ENCODE measurements at regions not wholly inside any gene's neighbourhood (a gene's known extent, or its start where the extent isn't known, plus 50 kb on each side); places are given as distances from the start of the nearest gene placed in this dataset.

DNA sequence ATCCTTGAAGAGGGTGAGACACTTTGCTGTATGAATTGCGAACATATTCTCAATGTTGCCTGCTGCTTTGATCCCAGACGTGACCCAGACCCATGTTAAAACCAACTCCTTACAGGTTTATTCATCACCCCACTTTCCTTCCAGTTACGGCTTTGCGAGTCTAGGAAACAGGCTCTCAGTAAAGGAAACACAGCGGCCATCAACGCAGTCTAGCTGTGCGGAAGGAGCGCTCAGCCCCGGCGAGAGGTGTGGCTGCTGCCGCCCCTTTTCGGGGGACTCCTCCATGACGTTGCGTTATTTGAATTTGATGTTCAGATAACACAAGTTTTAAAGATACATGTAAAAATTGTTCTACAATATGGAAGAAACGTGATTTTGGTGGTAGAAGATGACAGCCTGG lies 206.4 kb upstream of the FAT1 start:
- H3K27ac ChIP-seq, result no peak overlapping the region
- no peaks in the 10 kb centered on the region for H3K36me3 ChIP-seq (replicated peaks in 1 of 2)
- TF ChIP-seq POLR2A (IDR thresholded peaks at IDR 0.05), result no peak
- TF ChIP-seq, protein P1, sequence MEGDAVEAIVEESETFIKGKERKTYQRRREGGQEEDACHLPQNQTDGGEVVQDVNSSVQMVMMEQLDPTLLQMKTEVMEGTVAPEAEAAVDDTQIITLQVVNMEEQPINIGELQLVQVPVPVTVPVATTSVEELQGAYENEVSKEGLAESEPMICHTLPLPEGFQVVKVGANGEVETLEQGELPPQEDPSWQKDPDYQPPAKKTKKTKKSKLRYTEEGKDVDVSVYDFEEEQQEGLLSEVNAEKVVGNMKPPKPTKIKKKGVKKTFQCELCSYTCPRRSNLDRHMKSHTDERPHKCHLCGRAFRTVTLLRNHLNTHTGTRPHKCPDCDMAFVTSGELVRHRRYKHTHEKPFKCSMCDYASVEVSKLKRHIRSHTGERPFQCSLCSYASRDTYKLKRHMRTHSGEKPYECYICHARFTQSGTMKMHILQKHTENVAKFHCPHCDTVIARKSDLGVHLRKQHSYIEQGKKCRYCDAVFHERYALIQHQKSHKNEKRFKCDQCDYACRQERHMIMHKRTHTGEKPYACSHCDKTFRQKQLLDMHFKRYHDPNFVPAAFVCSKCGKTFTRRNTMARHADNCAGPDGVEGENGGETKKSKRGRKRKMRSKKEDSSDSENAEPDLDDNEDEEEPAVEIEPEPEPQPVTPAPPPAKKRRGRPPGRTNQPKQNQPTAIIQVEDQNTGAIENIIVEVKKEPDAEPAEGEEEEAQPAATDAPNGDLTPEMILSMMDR (IDR thresholded peaks at IDR 0.05), result no peak
- DNase-seq, result no peak
- H3K4me1 ChIP-seq (replicated peaks in 1 of 2), result no peaks in the 10 kb centered on the region
- H3K4me3 ChIP-seq, result no peak overlapping the region
- 89 to 93% (median 91%) methylated on average over 15 of the region's 15 CpGs for WGBS, 4 donors
- no peaks in the 10 kb centered on the region for H3K9me3 ChIP-seq (replicated peaks in 1 of 3)
- H3K27me3 ChIP-seq, result no peaks in the 10 kb centered on the region
- intact Hi-C loops (cut with DNase I), result no loop called here

DNA sequence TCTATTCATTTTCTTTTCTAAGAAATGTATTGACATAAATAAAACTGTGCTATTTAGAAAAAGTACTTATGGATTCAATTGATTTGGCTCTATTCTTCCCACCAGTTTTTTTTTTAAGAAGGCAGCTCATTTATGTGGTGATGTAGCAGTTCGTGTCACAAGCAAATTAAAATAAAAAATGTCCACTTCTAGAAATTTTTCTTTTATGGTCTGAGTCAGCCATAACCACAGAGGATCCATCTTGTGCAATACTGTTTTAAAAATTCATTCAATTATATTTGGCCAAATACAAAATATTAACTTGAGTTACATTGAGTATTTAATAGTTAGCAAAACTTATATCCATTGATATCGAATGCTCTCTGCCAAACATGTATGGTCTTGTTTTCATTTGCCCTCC lies 207.9 kb upstream of the FAT1 start:
- 84 to 89% (median 87%) methylated on average over 2 of the region's 2 CpGs for WGBS, 4 donors
- TF ChIP-seq, protein P1 (IDR thresholded peaks at IDR 0.05), result no peak
- TF ChIP-seq POLR2A (IDR thresholded peaks at IDR 0.05), result no peak
- no peaks in the 10 kb centered on the region for H3K27me3 ChIP-seq
- H3K4me3 ChIP-seq, result no peak overlapping the region
- intact Hi-C loops (cut with DNase I), result no loop called here
- H3K9me3 ChIP-seq (replicated peaks in 1 of 3), result no peaks in the 10 kb centered on the region
- no peak overlapping the region for H3K27ac ChIP-seq
- no peaks in the 10 kb centered on the region for H3K4me1 ChIP-seq (replicated peaks in 1 of 2)
- H3K36me3 ChIP-seq (replicated peaks in 1 of 2), result no peaks in the 10 kb centered on the region
- DNase-seq, result no peak

DNA sequence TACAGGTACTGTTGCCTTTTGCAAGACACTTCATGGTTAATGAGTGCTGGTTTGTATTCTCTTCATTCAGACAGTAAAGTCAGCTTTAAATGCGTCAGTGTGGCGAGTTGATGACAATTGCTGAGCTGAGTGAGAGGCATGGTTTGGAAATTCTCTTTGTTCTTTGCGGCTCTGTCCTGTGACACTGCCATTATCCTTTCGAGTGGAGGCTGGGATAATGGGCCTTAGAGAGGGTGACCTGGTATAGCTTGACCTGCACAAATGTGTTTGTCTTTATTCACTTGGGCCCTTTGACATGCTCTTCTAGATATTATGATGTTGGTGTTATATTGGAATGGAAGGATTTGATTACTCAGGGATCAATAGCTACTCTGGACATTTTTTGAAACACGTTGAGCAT lies 208.5 kb upstream of the FAT1 start:
- intact Hi-C loops (cut with DNase I), result no loop called here
- Histone ChIP-seq H3K27ac (no peak overlapping the region), H3K36me3 (replicated peaks in 1 of 2) (no peaks in the 10 kb centered on the region), H3K4me1 (replicated peaks in 1 of 2) (no peaks in the 10 kb centered on the region), H3K4me3 (no peak overlapping the region), H3K9me3 (replicated peaks in 1 of 3) (no peaks in the 10 kb centered on the region), H3K27me3 (no peaks in the 10 kb centered on the region)
- TF ChIP-seq, protein P1 (IDR thresholded peaks at IDR 0.05), result no peak
- no peak for TF ChIP-seq POLR2A (IDR thresholded peaks at IDR 0.05)
- 81 to 89% (median 83%) methylated on average over 5 of the region's 5 CpGs for WGBS, 4 donors
- no peak for DNase-seq

DNA sequence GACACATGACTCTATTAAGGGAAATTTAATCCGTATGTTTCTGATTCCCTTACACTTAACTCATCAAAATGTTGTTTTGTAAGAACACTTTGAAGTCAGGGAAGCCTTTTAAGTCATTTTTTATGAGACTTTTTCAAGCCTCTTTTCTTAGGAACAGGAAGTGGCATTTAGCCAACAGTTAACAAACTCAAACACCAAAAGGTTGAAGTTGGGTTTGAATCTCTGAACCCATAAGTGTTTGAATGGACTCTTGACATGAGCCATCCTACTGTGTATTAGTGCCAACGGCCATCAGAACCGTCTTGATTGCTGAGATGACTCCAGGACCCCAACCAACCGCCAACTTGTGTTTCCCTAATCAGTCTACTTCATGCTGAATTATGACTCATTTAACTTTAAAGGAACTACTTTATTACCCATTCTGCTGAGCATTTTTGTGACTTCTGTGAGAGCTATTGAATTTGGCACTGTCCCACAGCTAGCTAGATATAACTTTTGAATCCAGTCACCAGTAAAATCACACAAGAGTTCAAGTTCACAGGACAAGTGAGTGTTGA lies 209.1 kb upstream of the FAT1 start:
- Histone ChIP-seq H3K27me3 (no peaks in the 10 kb centered on the region), H3K4me3 (no peak overlapping the region), H3K36me3 (replicated peaks in 1 of 2) (no peaks in the 10 kb centered on the region), H3K27ac (no peak overlapping the region), H3K4me1 (replicated peaks in 1 of 2) (no peaks in the 10 kb centered on the region), H3K9me3 (replicated peaks in 1 of 3) (no peaks in the 10 kb centered on the region)
- WGBS, 4 donors, result 44 to 52% (median 48%) methylated on average over 4 of the region's 4 CpGs
- DNase-seq, result no peak
- TF ChIP-seq, protein P1 (IDR thresholded peaks at IDR 0.05), result no peak
- no peak for TF ChIP-seq POLR2A (IDR thresholded peaks at IDR 0.05)
- intact Hi-C loops (cut with DNase I), result no loop called here
